Sigmoid colon (tissue), 4 donors: ENCODE measurements at regions not wholly inside any gene's neighbourhood (a gene's known extent, or its start where the extent isn't known, plus 50 kb on each side); places are given as distances from the start of the nearest gene placed in this dataset.

Experiments
- CTCF ChIP-seq, 4 experiments: fragments of 450-650 bp in 3 of 4; fragments of 200-600 bp in 1 of 4; IDR thresholded peaks; one replicate each; pipeline ENCODE4 v1.5.1; 2016 to 2019; ENCODE audit warnings: antibody characterized with exemption in 4 of 4, mild to moderate bottlenecking in 3 of 4, moderate library complexity in 2 of 4
- EP300 ChIP-seq, 4 donors: sonication (generic); formaldehyde crosslinking; IDR thresholded peaks; one replicate each; pipeline ENCODE4 v1.6.1; 2017; ENCODE audit warnings: antibody characterized with exemption in 4 of 4

DNA sequence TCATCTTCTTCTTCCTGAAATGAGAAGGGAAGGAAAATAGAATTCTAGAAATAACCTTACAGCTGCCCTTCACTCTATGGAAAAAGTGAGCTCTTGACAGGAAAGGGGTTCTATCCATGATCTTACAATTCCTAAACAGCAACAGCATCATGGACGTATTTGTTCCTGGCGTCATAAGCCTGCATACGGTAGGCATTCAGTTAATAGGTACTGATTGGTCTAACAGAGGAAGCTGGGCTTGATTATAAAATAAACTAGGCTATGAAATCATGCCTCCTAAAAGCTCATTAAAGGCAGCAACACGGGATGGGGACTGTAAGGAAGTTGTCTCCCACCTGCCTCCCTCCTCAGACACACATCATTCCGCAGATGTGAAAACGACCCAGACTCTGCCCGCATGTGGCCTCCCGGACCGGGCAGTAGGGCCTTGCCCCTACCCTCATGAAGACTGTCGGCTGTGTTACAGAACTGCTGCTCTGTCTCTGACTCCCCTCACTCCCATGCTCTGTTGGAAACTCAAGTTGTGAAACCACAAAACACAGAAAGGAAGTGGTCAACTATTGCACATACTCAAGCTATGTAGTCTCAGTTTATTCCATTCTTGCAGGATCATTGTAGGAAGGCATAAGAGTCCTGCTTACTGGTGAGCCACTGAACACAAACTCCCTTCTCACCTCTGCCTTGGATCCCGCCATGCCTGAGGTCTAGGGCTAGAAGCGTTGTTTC is 129.8 kb downstream of the DLEU7 start:
- TF ChIP-seq CTCF (IDR thresholded peaks at IDR 0.05) (no peak), EP300 (IDR thresholded peaks at IDR 0.05) (no peak)
